GM18858 (cell line): ENCODE measurements at regions not wholly inside any gene's neighbourhood (a gene's known extent, or its start where the extent isn't known, plus 50 kb on each side); places are given as distances from the start of the nearest gene placed in this dataset.
"Not testable (repeated sequence)": the region's sequence is repeated elsewhere in the genome, so short reads cannot be mapped to it uniquely, and the experiment has no call there.

Experiments
- ATAC-seq: cut with Tn5 transposase; IDR thresholded peaks from one replicate; pipeline ENCODE4 v1.9.1; 2021; ENCODE audit not compliant: unreplicated experiment

- ATAC-seq: no peak
These were observed 160.9 kb downstream of the ALG10B start for GRCh38 chr12:38477340-38478090.

- ATAC-seq: no peak
These were observed 164.0 kb downstream of the ALG10B start for GRCh38 chr12:38480594-38480993.

- ATAC-seq: no peak
These were observed 168.4 kb downstream of the ALG10B start for GRCh38 chr12:38484821-38485449.

- ATAC-seq: no peak
These were observed 172.3 kb downstream of the ALG10B start for GRCh38 chr12:38488866-38489265.

- no peak for ATAC-seq
These were observed 173.5 kb downstream of the ALG10B start for GRCh38 chr12:38490073-38490472.

GRCh38 chr12:38490941-38491340, 174.4 kb downstream of the ALG10B start:
- ATAC-seq: no peak

- ATAC-seq: no peak
These were observed 184.9 kb downstream of the ALG10B start for GRCh38 chr12:38501481-38501880.

- no peak for ATAC-seq
These were observed 185.4 kb downstream of the ALG10B start for GRCh38 chr12:38501991-38502390.

GRCh38 chr12:38502415-38502814, 185.8 kb downstream of the ALG10B start:
- ATAC-seq: no peak

GRCh38 chr12:38507839-38508238, 191.3 kb downstream of the ALG10B start:
- no peak for ATAC-seq

- no peak for ATAC-seq
These were observed 191.7 kb downstream of the ALG10B start for GRCh38 chr12:38508246-38508645.

- ATAC-seq: no peak
These were observed 199.3 kb downstream of the ALG10B start for GRCh38 chr12:38515912-38516311.

- ATAC-seq: no peak
These were observed 199.8 kb downstream of the ALG10B start for GRCh38 chr12:38516418-38516817.

GRCh38 chr12:38523920-38524319, 207.3 kb downstream of the ALG10B start:
- no peak for ATAC-seq

GRCh38 chr12:38527631-38528030, 211.1 kb downstream of the ALG10B start:
- ATAC-seq: no peak

- ATAC-seq: no peak
These were observed 212.0 kb downstream of the ALG10B start for GRCh38 chr12:38528527-38528926.

GRCh38 chr12:38529281-38529680, 212.7 kb downstream of the ALG10B start:
- ATAC-seq: not testable (repeated sequence)

- ATAC-seq: no peak
These were observed 221.7 kb downstream of the ALG10B start for GRCh38 chr12:38538319-38538718.

GRCh38 chr12:38540156-38540555, 223.6 kb downstream of the ALG10B start:
- no peak for ATAC-seq

- ATAC-seq: no peak
These were observed 225.3 kb downstream of the ALG10B start for GRCh38 chr12:38541849-38542248.

GRCh38 chr12:38543151-38543550, 226.6 kb downstream of the ALG10B start:
- ATAC-seq: no peak

- no peak for ATAC-seq
These were observed 227.9 kb downstream of the ALG10B start for GRCh38 chr12:38544330-38545066.
